Hematopoietic multipotent progenitor cell treated with erythropoietin and hydrocortisone succinate and interleukin-3 and kit ligand, for 15 days (in vitro differentiated cells): ENCODE measurements at regions not wholly inside any gene's neighbourhood (a gene's known extent, or its start where the extent isn't known, plus 50 kb on each side); places are given as distances from the start of the nearest gene placed in this dataset.

Source experiments
- DNase-seq: peaks from one replicate; pipeline ENCODE4 v3.0.0-alpha.2; 2015; ENCODE audit warnings: low spot score

- DNase-seq = no peak
Measured at GRCh38 chr2:149741646-149742045, 154.1 kb upstream of the MMADHC start.

- no peak for DNase-seq
Measured at GRCh38 chr2:149740490-149740889, 152.9 kb upstream of the MMADHC start.

GRCh38 chr2:149739883-149740265, 152.3 kb upstream of the MMADHC start:
- no peak for DNase-seq

GRCh38 chr2:149739171-149739882, 151.8 kb upstream of the MMADHC start:
- DNase-seq = no peak

GRCh38 chr2:149738767-149739166, 151.2 kb upstream of the MMADHC start:
- no peak for DNase-seq

- no peak for DNase-seq
Measured at GRCh38 chr2:149737896-149738295, 150.3 kb upstream of the MMADHC start.

GRCh38 chr2:149735237-149735958, 147.8 kb upstream of the MMADHC start:
- DNase-seq = no peak

GRCh38 chr2:149733936-149734685, 146.5 kb upstream of the MMADHC start:
- no peak for DNase-seq

- no peak for DNase-seq
Measured at GRCh38 chr2:149732730-149733290, 145.2 kb upstream of the MMADHC start.

GRCh38 chr2:149732001-149732685, 144.6 kb upstream of the MMADHC start:
- no peak for DNase-seq

GRCh38 chr2:149731079-149731478, 143.5 kb upstream of the MMADHC start:
- no peak for DNase-seq

- no peak for DNase-seq
Measured at GRCh38 chr2:149729586-149729985, 142.0 kb upstream of the MMADHC start.

- DNase-seq = no peak
Measured at GRCh38 chr2:149727927-149728326, 140.4 kb upstream of the MMADHC start.

- DNase-seq = no peak
Measured at GRCh38 chr2:149725234-149725633, 137.7 kb upstream of the MMADHC start.

GRCh38 chr2:149724091-149724490, 136.5 kb upstream of the MMADHC start:
- DNase-seq = no peak

GRCh38 chr2:149720615-149721014, 133.0 kb upstream of the MMADHC start:
- DNase-seq = no peak

- DNase-seq = no peak
Measured at GRCh38 chr2:149719695-149720094, 132.1 kb upstream of the MMADHC start.

- DNase-seq = no peak
Measured at GRCh38 chr2:149716687-149717086, 129.1 kb upstream of the MMADHC start.

GRCh38 chr2:149715894-149716293, 128.3 kb upstream of the MMADHC start:
- no peak for DNase-seq

GRCh38 chr2:149715005-149715592, 127.5 kb upstream of the MMADHC start:
- no peak for DNase-seq

- no peak for DNase-seq
Measured at GRCh38 chr2:149709496-149710263, 122.1 kb upstream of the MMADHC start.
